ENCODE measurements at regions not wholly inside any gene's neighbourhood (a gene's known extent, or its start where the extent isn't known, plus 50 kb on each side); places are given as distances from the start of the nearest gene placed in this dataset.

GRCh38 chr11:126135235-126136176 lies 72.8 kb upstream of the CDON start:
- Histone ChIP-seq H3K27ac (ENCODE audit: low read depth, low read length) (peak overlapping the region; percentile 60), H3K23ac (ENCODE audit: low read length) (no peak overlapping the region)

GRCh38 chr11:126134461-126135155 lies 71.9 kb upstream of the CDON start:
- Histone ChIP-seq H3K79me1 (ENCODE audit: low read length) (peaks cover 28% of the 10 kb centered on the region), H3K9me3 (ENCODE audit: insufficient read depth, low read depth, low read length) (no peaks in the 10 kb centered on the region), H4K12ac (ENCODE audit: low read depth, low read length) (no peak overlapping the region), H3K9ac (ENCODE audit: low read length) (no peak overlapping the region), H2BK12ac (ENCODE audit: low read length) (peak overlapping the region; percentile 47), H3K4me2 (ENCODE audit: low read length) (no peak overlapping the region), H3K36me3 (ENCODE audit: control insufficient read depth in 1 of 2, insufficient read depth in 2 of 2, low read length in 2 of 2) (no peaks in the 10 kb centered on the region), H3K4ac (ENCODE audit: low read depth, low read length) (no peak overlapping the region), H2BK120ac (ENCODE audit: insufficient read depth, low read length, poor library complexity) (no peak overlapping the region), H2BK5ac (ENCODE audit: low read depth, low read length, poor library complexity) (no peak overlapping the region), H4K91ac (ENCODE audit: low read depth, low read length) (peak overlapping the region; percentile 41), H3K23ac (ENCODE audit: low read length) (no peak overlapping the region), H3K14ac (ENCODE audit: low read length) (no peak overlapping the region), H3K18ac (ENCODE audit: low read length) (no peak overlapping the region), H3K4me3 (ENCODE audit: low read depth, low read length) (no peak overlapping the region), H2AFZ (ENCODE audit: insufficient read depth, low read length, poor library complexity) (no peak overlapping the region), H3K79me2 (ENCODE audit: control insufficient read depth, insufficient read depth, low read length, poor library complexity) (peaks cover 2% of the 10 kb centered on the region), H2AK5ac (ENCODE audit: low read length) (no peak overlapping the region), H3K27me3 (ENCODE audit: insufficient read depth, low read length) (no peaks in the 10 kb centered on the region), H4K8ac (ENCODE audit: low read depth, low read length) (no peak overlapping the region), H3K4me1 (ENCODE audit: control insufficient read depth in 1 of 2, insufficient read depth in 2 of 2, low read length in 2 of 2) (peaks cover 43 to 52% of the 10 kb centered on the region in 2 experiments), H3K27ac (ENCODE audit: low read depth, low read length) (no peak overlapping the region)
- DNase-seq, result no peak
- WGBS (ENCODE audit: extremely low coverage, insufficient coverage, insufficient read length), result no CpG with 5 or more reads among the region's 8 CpGs

More at GRCh38 chr11:126135235-126136176, 72.8 kb upstream of the CDON start:
- Histone ChIP-seq H4K91ac (ENCODE audit: low read depth, low read length) (peak overlapping the region; percentile 79), H3K18ac (ENCODE audit: low read length) (peak overlapping the region; percentile 54), H3K79me1 (ENCODE audit: low read length) (peaks cover 27% of the 10 kb centered on the region), H2BK120ac (ENCODE audit: insufficient read depth, low read length, poor library complexity) (peak overlapping the region; percentile 59), H2AK5ac (ENCODE audit: low read length) (peak overlapping the region; percentile 38), H3K14ac (ENCODE audit: low read length) (no peak overlapping the region), H4K12ac (ENCODE audit: low read depth, low read length) (no peak overlapping the region), H3K9me3 (ENCODE audit: insufficient read depth, low read depth, low read length) (no peaks in the 10 kb centered on the region), H3K4ac (ENCODE audit: low read depth, low read length) (peak overlapping the region; percentile 29), H3K27me3 (ENCODE audit: insufficient read depth, low read length) (no peaks in the 10 kb centered on the region), H2BK5ac (ENCODE audit: low read depth, low read length, poor library complexity) (peak overlapping the region; percentile 34), H3K4me2 (ENCODE audit: low read length) (no peak overlapping the region), H3K9ac (ENCODE audit: low read length) (no peak overlapping the region), H3K36me3 (ENCODE audit: control insufficient read depth in 1 of 2, insufficient read depth in 2 of 2, low read length in 2 of 2) (no peaks in the 10 kb centered on the region), H4K8ac (ENCODE audit: low read depth, low read length) (no peak overlapping the region), H3K4me1 (ENCODE audit: control insufficient read depth in 1 of 2, insufficient read depth in 2 of 2, low read length in 2 of 2) (peaks cover 43 to 53% of the 10 kb centered on the region in 2 experiments), H2AFZ (ENCODE audit: insufficient read depth, low read length, poor library complexity) (no peak overlapping the region), H3K4me3 (ENCODE audit: low read depth, low read length) (no peak overlapping the region), H3K79me2 (ENCODE audit: control insufficient read depth, insufficient read depth, low read length, poor library complexity) (peaks cover 2% of the 10 kb centered on the region), H2BK12ac (ENCODE audit: low read length) (peak overlapping the region; percentile 44)
- WGBS (ENCODE audit: extremely low coverage, insufficient coverage, insufficient read length), result no CpG with 5 or more reads among the region's 20 CpGs
- DNase-seq, result no peak

- Histone ChIP-seq H4K8ac (ENCODE audit: low read depth, low read length) (no peak overlapping the region), H3K9ac (ENCODE audit: low read length) (no peak overlapping the region), H3K27ac (ENCODE audit: low read depth, low read length) (no peak overlapping the region), H3K4me1 (ENCODE audit: control insufficient read depth in 1 of 2, insufficient read depth in 2 of 2, low read length in 2 of 2) (peaks cover 37 to 46% of the 10 kb centered on the region in 2 experiments), H4K91ac (ENCODE audit: low read depth, low read length) (peak overlapping the region; percentile 41), H3K14ac (ENCODE audit: low read length) (peak overlapping the region; percentile 47), H2BK5ac (ENCODE audit: low read depth, low read length, poor library complexity) (peak overlapping the region; percentile 27), H3K27me3 (ENCODE audit: insufficient read depth, low read length) (no peaks in the 10 kb centered on the region), H2BK120ac (ENCODE audit: insufficient read depth, low read length, poor library complexity) (no peak overlapping the region), H4K12ac (ENCODE audit: low read depth, low read length) (no peak overlapping the region), H3K36me3 (ENCODE audit: control insufficient read depth in 1 of 2, insufficient read depth in 2 of 2, low read length in 2 of 2) (no peaks in the 10 kb centered on the region), H3K79me2 (ENCODE audit: control insufficient read depth, insufficient read depth, low read length, poor library complexity) (peaks cover 2% of the 10 kb centered on the region), H2AFZ (ENCODE audit: insufficient read depth, low read length, poor library complexity) (no peak overlapping the region), H3K23ac (ENCODE audit: low read length) (no peak overlapping the region), H3K9me3 (ENCODE audit: insufficient read depth, low read depth, low read length) (no peaks in the 10 kb centered on the region), H3K4ac (ENCODE audit: low read depth, low read length) (no peak overlapping the region), H2BK12ac (ENCODE audit: low read length) (peak overlapping the region; percentile 23), H3K4me2 (ENCODE audit: low read length) (no peak overlapping the region), H3K18ac (ENCODE audit: low read length) (no peak overlapping the region), H3K79me1 (ENCODE audit: low read length) (peaks cover 25% of the 10 kb centered on the region), H2AK5ac (ENCODE audit: low read length) (peak overlapping the region; percentile 37), H3K4me3 (ENCODE audit: low read depth, low read length) (no peak overlapping the region)
- DNase-seq, result no peak
- no CpG with 5 or more reads among the region's 8 CpGs for WGBS (ENCODE audit: extremely low coverage, insufficient coverage, insufficient read length)
These were observed 71.2 kb upstream of the CDON start for GRCh38 chr11:126133901-126134300.

GRCh38 chr11:126132319-126132718 lies 69.7 kb upstream of the CDON start:
- no peaks in the 10 kb centered on the region for H3K9me3 ChIP-seq (ENCODE audit: insufficient read depth, low read depth, low read length)
- H2BK12ac ChIP-seq (ENCODE audit: low read length), result peak overlapping the region; percentile 0
- peak overlapping the region; percentile 2 for H2AK5ac ChIP-seq (ENCODE audit: low read length)
- peaks cover 26 to 35% of the 10 kb centered on the region in 2 experiments for H3K4me1 ChIP-seq (ENCODE audit: control insufficient read depth in 1 of 2, insufficient read depth in 2 of 2, low read length in 2 of 2)
- no peak overlapping the region for H3K4me3 ChIP-seq (ENCODE audit: low read depth, low read length)
- H3K23ac ChIP-seq (ENCODE audit: low read length), result no peak overlapping the region
- peak overlapping the region; percentile 3 for H3K14ac ChIP-seq (ENCODE audit: low read length)
- no peaks in the 10 kb centered on the region for H3K27me3 ChIP-seq (ENCODE audit: insufficient read depth, low read length)
- peak overlapping the region; percentile 39 for H3K4ac ChIP-seq (ENCODE audit: low read depth, low read length)
- peaks cover 18% of the 10 kb centered on the region for H3K79me1 ChIP-seq (ENCODE audit: low read length)
- peak overlapping the region; percentile 66 for H2BK5ac ChIP-seq (ENCODE audit: low read depth, low read length, poor library complexity)
- no peak overlapping the region for H3K9ac ChIP-seq (ENCODE audit: low read length)
- H2AFZ ChIP-seq (ENCODE audit: insufficient read depth, low read length, poor library complexity), result no peak overlapping the region
- H3K18ac ChIP-seq (ENCODE audit: low read length), result peak overlapping the region; percentile 13
- H2BK120ac ChIP-seq (ENCODE audit: insufficient read depth, low read length, poor library complexity), result peak overlapping the region; percentile 13
- peak overlapping the region; percentile 60 for H3K27ac ChIP-seq (ENCODE audit: low read depth, low read length)
- peak in 1 of 2 donors; percentile 18 for DNase-seq
- H3K36me3 ChIP-seq (ENCODE audit: control insufficient read depth in 1 of 2, insufficient read depth in 2 of 2, low read length in 2 of 2), result no peaks in the 10 kb centered on the region
- H3K79me2 ChIP-seq (ENCODE audit: control insufficient read depth, insufficient read depth, low read length, poor library complexity), result no peaks in the 10 kb centered on the region
- H4K8ac ChIP-seq (ENCODE audit: low read depth, low read length), result peak overlapping the region; percentile 3
- no peak overlapping the region for H3K4me2 ChIP-seq (ENCODE audit: low read length)
- WGBS (ENCODE audit: extremely low coverage, insufficient coverage, insufficient read length), result no CpG with 5 or more reads among the region's 3 CpGs
- peak overlapping the region; percentile 33 for H4K91ac ChIP-seq (ENCODE audit: low read depth, low read length)
- no peak overlapping the region for H4K12ac ChIP-seq (ENCODE audit: low read depth, low read length)

Data from trophoblast cell (in vitro differentiated cells and primary cell).